Left forelimb (tissue), 1 donor: ENCODE measurements at regions not wholly inside any gene's neighbourhood (a gene's known extent, or its start where the extent isn't known, plus 50 kb on each side); places are given as distances from the start of the nearest gene placed in this dataset.

ENCODE experiments used
- DNase-seq: peaks from one replicate; pipeline ENCODE4 v3.0.0-alpha.2; 2018; ENCODE audit warnings: low spot score

GRCh38 chr12:131362291-131363211, 348.3 kb upstream of the SFSWAP start:
- DNase-seq, result peak; percentile 1

DNA sequence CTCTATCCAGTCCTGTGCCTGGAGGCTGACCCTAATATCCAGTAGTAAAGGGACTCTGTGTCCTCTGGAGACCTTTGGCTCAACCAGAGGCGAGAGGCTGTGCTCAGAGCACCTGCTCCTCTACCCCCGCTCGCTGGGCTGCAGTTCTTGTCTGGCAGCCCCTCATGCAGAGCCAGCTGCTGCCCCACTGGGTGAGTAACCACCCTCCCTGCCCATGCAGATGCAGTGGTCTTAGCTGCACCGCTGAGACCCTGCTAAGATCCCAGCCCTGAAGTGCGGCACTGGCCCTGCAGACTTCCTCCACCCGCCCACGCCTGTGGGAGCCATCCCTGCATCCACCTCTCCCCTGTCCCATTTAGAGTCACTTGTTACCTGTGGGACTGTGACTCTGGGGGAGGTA, 347.5 kb upstream of the SFSWAP start:
- DNase-seq, result peak; percentile 53

GRCh38 chr12:131363841-131364495, 346.9 kb upstream of the SFSWAP start:
- peak; percentile 63 for DNase-seq

DNA sequence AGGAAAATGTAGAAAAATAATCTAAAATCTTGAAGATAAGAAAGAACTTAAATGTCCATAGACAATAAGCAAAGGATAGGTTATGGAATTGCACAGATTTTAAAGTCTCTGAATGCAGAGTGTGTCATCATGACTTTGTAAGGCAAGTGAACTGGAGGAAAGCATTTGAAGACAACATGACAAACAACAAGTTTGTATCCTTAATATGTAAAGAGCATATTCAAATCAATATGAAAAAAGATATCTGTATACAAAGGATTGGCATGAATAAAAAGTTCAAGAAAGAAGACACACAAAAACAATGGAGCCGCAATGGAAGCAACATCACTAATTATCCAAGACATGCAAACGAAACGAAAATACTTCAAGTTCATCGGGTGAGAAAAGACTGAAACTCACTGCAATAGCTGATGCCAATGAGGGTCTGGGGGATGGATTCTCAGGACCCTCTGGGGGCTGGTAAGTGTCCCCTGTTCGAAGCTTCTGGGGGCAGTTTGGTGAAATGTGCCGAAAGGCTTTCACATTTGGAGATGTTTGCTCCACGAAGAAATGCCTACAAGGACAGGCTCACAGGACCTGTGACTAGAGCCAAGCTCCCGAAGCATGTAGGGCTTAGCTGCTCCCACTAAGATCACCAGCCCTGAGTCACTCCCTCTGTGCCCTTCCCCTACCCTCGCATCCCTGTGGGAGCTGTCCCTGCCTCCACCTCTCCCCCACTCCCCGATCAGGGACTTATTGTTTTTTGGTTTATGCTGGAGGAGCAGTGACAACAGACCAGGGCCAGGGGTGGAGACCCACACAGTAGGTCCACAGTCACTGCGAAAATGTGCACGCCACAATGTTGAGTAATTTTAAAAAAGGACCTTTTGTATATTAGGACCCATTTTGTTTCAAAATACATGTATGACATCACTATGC, 345.7 kb upstream of the SFSWAP start:
- peak; percentile 30 for DNase-seq

DNA sequence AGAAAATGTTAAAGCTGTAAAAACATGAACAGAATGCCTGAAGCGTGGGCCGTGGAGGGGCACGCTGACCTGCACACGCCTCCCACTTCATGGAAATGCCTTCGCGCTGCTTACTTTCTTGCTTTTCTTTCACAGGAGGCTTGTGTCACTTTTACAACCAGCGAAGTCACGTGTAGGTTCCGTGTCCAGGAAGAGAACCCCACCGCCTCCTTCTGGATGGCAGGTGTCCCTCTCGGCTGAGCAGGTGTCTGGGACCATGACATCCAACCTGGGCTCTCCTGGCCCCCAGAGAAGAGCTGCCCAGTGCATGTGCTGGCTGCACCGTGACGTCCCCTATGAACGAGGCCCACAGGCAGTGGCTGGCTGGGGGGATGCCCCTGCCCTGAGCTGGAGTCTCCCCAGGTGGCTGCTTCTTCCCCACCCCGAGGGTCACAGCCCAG, 345.0 kb upstream of the SFSWAP start:
- no peak for DNase-seq

- DNase-seq, result peak; percentile 65
Measured at GRCh38 chr12:131366261-131366871, 344.5 kb upstream of the SFSWAP start.

GRCh38 chr12:131367067-131367982, 343.6 kb upstream of the SFSWAP start:
- DNase-seq, result peak; percentile 33

DNA sequence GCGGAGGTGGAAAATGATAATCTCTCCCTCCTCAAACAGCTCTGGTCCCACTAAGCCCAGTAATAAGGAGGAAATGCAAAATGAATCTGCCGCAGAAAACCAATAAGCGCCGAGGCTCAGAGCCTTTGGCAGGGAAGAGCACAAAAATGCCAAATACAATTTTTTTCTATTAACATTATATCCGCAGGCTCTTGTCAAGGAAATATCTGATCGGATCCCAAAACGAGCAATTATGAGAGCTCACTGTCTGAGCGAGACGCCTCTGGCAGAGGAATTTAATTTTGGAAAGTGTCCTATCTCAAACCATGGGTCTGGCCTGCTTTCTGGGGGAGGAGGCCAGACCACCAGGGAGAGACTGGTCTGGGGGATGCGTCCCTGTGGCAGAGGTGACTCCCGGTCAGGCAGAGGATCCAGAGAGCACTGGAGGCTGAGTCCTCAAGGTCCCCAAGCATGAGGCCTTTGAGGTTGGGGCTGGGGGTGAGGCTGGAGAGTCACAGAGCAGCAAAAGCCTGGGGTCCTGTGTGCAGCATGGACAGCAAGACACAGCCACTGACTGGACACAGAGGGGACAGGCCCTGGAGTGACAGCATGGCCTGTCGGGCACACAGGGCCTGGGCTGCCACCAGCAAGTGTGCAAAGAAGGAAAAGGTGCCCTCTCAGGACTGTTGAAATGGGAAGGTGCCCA, 342.8 kb upstream of the SFSWAP start:
- peak; percentile 33 for DNase-seq

DNA sequence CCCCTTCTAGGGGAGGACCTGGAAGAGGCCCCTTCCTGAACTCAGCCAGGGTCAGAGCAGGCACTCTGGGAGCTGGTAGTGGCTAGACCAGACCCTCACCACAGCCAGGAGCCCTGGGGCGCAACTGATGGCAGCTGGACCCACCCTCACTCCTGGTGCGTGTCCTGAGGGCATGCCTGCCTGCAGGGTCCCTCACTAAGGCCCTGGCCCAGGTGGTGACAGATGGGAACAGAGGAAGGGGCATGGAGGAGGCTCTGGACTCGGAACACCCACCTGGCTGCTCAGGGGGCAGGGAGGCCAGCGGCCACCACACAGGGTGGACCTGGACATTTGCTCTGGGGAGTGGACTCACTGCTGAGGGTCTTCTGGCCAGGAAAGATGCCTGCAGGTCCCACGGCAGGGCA, 342.2 kb upstream of the SFSWAP start:
- peak; percentile 12 for DNase-seq

GRCh38 chr12:131369094-131369845, 341.6 kb upstream of the SFSWAP start:
- DNase-seq, result peak; percentile 38

DNA sequence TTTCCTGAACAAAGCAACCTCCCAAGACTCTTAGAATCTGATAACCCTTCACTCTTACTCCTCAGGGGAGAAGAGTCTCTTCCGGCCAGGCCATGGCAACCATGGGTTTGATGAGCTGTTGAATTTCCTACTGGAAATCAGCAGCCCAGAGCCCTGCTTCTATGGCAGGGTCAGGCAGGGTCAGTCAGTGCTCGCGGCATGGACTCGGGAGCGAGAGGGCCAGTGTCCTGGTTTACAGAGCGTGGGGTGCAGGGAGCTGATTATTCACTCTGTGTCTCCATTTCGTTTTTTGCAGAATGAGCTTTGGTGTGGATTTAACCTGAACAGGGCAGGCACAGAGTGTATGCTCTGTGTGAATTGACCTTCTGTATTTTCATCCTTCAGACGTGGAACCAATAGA, 340.6 kb upstream of the SFSWAP start:
- DNase-seq, result peak; percentile 17

DNA sequence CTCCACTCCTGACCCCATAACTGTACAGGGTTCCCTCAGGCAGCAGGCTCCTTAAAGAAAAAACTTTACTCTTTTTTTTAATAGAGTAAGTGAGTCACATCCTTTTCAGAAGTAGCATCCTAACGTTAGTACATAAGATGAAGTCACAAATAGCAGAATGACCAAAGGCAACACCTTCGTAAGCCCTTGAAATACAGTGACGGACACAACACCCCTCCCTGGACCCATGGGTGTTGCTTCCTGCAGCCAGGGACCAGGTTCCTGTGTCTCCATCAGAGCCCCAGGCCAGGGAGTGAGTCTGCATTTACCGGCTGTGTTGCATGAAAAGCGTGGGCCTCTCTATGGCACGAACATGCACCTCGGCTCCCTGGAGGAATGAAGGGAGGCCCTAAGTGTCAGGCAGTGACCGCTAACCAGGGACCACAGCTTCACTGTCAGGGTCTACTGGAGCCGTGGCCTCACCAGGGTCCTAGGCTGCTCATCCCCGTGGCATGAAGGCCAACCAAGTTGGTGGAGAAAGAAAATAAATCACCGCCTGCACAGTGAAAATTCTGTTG, 340.0 kb upstream of the SFSWAP start:
- peak; percentile 25 for DNase-seq

DNA sequence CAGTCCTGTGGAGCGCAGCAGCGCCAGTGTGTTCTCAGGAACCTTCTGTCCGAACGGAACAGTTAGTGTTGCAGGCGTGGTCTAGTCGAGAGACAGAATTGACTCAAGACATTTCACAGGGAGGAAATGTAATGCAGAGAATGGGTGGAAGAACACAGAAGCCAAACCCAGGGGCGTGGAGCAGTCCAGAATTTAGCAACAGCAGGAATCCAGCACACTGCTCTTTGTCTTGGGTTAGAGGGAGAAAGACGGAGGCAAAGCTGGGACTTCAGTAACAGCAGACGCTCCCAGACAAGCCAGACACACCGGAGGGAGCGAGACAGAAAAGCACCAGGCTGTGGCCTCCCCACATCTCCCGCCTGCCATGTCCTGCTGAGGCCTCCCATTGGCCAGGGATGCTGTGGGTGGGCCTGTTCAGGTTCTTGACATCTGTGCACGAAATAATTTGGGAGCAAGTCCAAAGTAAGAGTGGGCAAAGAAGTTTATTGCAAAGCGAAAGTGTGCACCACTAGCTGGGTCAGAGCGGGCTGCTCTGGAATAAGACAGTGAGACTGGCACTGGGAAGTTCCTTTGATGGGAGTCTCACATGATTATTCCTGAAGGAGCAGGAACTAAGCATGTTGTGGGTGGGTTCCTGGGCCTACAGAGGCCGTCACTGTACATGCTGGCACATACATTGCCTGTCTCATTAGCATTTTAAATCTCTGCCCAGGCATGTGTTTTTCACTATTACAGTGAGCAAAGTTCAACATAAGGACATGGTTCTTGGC, 339.3 kb upstream of the SFSWAP start:
- DNase-seq, result peak; percentile 14

GRCh38 chr12:131372171-131372475, 338.8 kb upstream of the SFSWAP start:
- peak; percentile 44 for DNase-seq

GRCh38 chr12:131372706-131373195, 338.1 kb upstream of the SFSWAP start:
- peak; percentile 22 for DNase-seq

GRCh38 chr12:131375261-131375971, 335.5 kb upstream of the SFSWAP start:
- no peak for DNase-seq

DNA sequence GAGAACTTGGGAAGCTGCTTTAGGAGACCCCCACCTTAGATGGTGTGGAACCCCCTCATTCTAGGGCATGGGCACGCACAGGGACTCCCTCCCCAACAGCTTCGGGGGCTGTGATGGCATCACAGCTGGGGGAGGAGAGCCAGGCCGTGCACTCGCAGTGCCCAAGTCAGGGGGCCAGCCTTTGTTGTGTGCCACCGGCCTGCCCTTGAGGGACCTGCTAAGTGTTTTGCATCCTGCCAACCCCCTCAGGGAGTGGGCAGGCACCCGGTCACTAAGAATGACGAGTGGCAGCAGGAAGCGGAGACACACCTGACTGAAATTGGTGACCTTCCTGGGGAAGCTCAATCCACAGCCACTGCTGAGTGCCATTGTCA, 334.9 kb upstream of the SFSWAP start:
- no peak for DNase-seq
